ENCODE measurements at regions not wholly inside any gene's neighbourhood (a gene's known extent, or its start where the extent isn't known, plus 50 kb on each side); places are given as distances from the start of the nearest gene placed in this dataset.
"Not testable (repeated sequence)": the region's sequence is repeated elsewhere in the genome, so short reads cannot be mapped to it uniquely, and the experiment has no call there.

- no peak for TF ChIP-seq CTCF (IDR thresholded peaks at IDR 0.05)
- no peak for ATAC-seq (ENCODE audit: low FRiP score)
- DNase-seq (ENCODE audit: low spot score), result no peak
Observed at GRCh38 chr5:62211405-62211804, 94.6 kb upstream of the KIF2A start.

- DNase-seq (ENCODE audit: low spot score), result no peak
- no peak for TF ChIP-seq CTCF (IDR thresholded peaks at IDR 0.05)
- ATAC-seq (ENCODE audit: low FRiP score), result no peak
Observed at GRCh38 chr5:62212648-62213047, 93.4 kb upstream of the KIF2A start.

GRCh38 chr5:62214701-62215100 lies 91.3 kb upstream of the KIF2A start:
- DNase-seq (ENCODE audit: low spot score), result no peak
- no peak for ATAC-seq (ENCODE audit: low FRiP score)
- no peak for TF ChIP-seq CTCF (IDR thresholded peaks at IDR 0.05)

GRCh38 chr5:62216603-62217002 lies 89.4 kb upstream of the KIF2A start:
- not testable (repeated sequence) for ATAC-seq (ENCODE audit: low FRiP score); DNase-seq (ENCODE audit: low spot score)

- not testable (repeated sequence) for DNase-seq (ENCODE audit: low spot score); ATAC-seq (ENCODE audit: low FRiP score)
Observed at GRCh38 chr5:62217095-62217494, 88.9 kb upstream of the KIF2A start.

GRCh38 chr5:62218860-62219259 lies 87.1 kb upstream of the KIF2A start:
- ATAC-seq (ENCODE audit: low FRiP score); DNase-seq (ENCODE audit: low spot score): not testable (repeated sequence)

GRCh38 chr5:62221881-62222280 lies 84.1 kb upstream of the KIF2A start:
- ATAC-seq (ENCODE audit: low FRiP score); DNase-seq (ENCODE audit: low spot score): not testable (repeated sequence)

- DNase-seq (ENCODE audit: low spot score); ATAC-seq (ENCODE audit: low FRiP score): not testable (repeated sequence)
Observed at GRCh38 chr5:62222305-62222704, 83.7 kb upstream of the KIF2A start.

GRCh38 chr5:62223312-62223670 lies 82.7 kb upstream of the KIF2A start:
- ATAC-seq (ENCODE audit: low FRiP score) (peak; percentile 97), DNase-seq (ENCODE audit: low spot score) (peak; percentile 54)

GRCh38 chr5:62224987-62225601 lies 80.9 kb upstream of the KIF2A start:
- DNase-seq (ENCODE audit: low spot score); ATAC-seq (ENCODE audit: low FRiP score): not testable (repeated sequence)

GRCh38 chr5:62230876-62231388 lies 75.1 kb upstream of the KIF2A start:
- ATAC-seq (ENCODE audit: low FRiP score); DNase-seq (ENCODE audit: low spot score): not testable (repeated sequence)

GRCh38 chr5:62231576-62231975 lies 74.4 kb upstream of the KIF2A start:
- no peak for ATAC-seq (ENCODE audit: low FRiP score)

GRCh38 chr5:62232218-62232617 lies 73.8 kb upstream of the KIF2A start:
- not testable (repeated sequence) for ATAC-seq (ENCODE audit: low FRiP score); DNase-seq (ENCODE audit: low spot score)

More at GRCh38 chr5:62231576-62231975, 74.4 kb upstream of the KIF2A start:
- DNase-seq (ENCODE audit: low spot score), result no peak
- no peak for TF ChIP-seq CTCF (IDR thresholded peaks at IDR 0.05)

- not testable (repeated sequence) for ATAC-seq (ENCODE audit: low FRiP score); DNase-seq (ENCODE audit: low spot score)
Observed at GRCh38 chr5:62233083-62234046, 72.6 kb upstream of the KIF2A start.
